Left lobe of liver (tissue), 2 donors: ENCODE measurements at regions not wholly inside any gene's neighbourhood (a gene's known extent, or its start where the extent isn't known, plus 50 kb on each side); places are given as distances from the start of the nearest gene placed in this dataset.
"Not testable (repeated sequence)": the region's sequence is repeated elsewhere in the genome, so short reads cannot be mapped to it uniquely, and the experiment has no call there.

Experiments
- ATAC-seq: fragments of 200-7000 bp; cut with Tn5 transposase; one replicate; pipeline ENCODE4 v1.9.1; 2020; ENCODE audit warnings: mild to moderate bottlenecking, moderate library complexity
- DNase-seq: peaks from one replicate; pipeline ENCODE4 v3.0.0-alpha.2; 2020; ENCODE audit warnings: low spot score
- donor health status: DM: no; HTN: no; CAD: no; lungs with moderate emphysema.
- donor health status: DM: no; HTN: yes; CAD: no.

DNA sequence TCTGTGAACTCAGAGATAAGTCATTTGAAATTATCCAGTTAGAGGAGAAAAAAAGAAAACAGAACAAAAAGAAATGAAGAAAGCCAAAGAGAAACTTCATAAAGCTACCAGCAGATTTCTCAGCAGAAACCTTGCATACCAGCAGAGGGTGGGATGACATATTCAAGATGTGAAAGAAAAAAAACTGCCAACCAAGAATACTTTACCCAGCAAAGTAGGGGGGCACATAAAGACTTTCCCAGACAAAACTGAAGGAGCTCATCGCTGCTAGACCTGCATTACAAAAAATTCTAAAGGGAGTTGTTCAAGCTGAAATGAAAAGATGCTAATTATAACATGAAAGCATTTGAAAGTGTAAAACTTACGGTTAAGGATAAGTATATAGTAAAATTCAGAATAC is 246.3 kb downstream of the FNDC1 start:
- DNase-seq (no peak), ATAC-seq (no peak)

DNA sequence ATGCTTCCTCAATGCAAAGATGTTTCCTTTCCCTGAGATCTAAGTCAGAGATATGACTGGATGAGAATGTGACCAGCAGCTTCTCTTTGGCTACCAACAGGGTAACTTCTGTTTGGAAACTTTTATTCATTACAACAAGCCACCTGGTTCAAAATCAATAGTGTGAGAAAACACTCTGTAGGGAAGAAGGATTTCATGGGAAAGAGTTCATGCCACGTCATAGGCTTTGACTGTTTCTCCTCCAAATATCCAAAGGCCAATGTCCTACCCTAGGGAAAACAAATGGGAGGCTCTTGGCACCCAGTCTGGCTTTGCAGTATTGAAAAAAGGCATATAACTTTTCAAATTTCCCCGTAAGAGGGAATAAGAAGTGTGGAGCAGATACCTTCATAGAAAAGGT is 245.5 kb downstream of the FNDC1 start:
- ATAC-seq = peak; percentile 97
- peak; percentile 73 for DNase-seq

DNA sequence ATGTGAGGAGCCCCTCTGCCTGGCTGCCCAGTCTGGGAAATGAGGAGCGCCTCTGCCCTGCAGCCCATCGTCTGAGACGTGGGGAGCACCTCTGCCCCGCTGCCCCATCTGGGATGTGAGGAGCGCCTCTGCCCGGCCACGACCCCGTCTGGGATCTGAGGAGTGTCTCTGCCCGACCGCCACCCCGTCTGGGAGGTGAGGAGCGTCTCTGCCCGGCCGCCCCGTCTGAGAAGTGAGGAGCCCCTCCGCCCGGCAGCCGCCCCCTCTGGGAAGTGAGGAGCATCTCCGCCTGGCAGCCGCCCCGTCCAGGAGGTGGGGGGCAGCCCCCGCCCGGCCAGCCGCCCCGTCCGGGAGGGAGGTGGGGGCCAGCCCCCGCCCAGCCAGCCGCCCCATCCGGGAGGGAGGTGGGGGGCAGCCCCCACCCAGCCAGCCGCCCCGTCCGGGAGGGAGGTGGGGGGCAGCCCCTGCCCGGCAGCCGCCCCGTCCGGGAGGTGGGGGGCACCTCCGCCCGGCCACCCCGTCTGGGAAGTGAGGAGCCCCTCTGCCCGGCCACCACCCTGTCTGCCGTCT is 238.1 kb downstream of the FNDC1 start:
- DNase-seq, ATAC-seq: not testable (repeated sequence)

DNA sequence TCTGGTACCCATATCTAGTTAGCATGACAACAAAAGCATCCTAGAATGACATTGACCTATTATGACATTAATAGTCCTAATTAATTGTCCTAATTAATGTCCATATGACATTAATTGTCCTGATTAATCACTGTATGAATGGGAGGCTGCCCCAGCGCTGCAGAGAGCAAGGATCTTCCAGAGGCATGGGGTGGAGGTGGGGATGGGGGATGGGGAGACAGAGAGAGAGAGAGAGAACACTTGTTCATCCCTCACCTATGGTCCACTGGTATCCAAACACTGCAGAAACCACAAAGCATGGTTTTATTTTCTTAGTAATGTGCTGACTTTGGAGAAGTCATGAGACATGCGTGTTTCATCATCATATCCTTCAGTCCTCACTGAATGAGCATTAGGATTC is 235.1 kb downstream of the FNDC1 start:
- no peak for DNase-seq
- ATAC-seq = no peak

DNA sequence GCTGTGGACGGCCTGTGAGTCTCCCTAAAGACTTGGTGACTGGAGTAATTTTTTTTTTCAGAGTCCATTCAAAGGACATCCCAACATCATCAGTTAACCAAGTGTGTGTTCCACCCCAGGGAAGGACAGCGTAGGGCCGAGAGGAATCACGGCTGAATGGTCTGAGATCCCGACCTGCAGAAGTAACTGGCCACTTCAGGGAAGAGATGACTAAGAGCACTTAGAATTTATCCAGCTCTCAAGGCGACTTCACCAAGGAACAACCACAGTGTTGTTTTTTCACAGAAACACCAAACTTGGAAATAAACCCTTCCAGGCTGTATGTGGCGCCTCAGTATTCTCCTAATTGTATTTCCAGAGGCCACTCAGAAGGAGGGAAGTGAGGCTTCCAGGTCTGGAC is 231.6 kb downstream of the FNDC1 start:
- ATAC-seq = no peak
- no peak for DNase-seq

DNA sequence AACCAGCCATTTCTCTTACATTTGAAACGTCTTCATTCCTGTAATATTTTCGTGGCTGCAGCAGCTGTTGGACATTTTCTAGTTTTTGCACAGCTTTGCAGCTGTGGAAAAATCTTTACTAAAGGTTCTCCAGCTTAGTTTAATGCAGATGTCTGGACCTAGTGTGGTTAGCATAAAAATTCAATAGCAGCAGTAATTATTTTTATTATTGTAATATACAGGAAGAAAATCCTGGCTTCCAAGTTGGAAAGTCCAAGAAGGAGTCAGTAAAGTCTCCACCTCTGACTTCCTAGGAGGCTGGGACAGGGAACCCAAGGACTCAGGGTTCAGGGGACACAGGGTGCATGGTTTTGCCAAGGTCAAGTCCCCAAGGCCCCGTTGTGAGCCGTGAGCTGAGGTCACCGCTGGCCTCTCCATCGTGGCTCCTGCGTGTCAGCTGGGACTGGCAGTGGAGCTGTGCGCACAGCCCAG is 230.6 kb downstream of the FNDC1 start:
- no peak for DNase-seq
- no peak for ATAC-seq

DNA sequence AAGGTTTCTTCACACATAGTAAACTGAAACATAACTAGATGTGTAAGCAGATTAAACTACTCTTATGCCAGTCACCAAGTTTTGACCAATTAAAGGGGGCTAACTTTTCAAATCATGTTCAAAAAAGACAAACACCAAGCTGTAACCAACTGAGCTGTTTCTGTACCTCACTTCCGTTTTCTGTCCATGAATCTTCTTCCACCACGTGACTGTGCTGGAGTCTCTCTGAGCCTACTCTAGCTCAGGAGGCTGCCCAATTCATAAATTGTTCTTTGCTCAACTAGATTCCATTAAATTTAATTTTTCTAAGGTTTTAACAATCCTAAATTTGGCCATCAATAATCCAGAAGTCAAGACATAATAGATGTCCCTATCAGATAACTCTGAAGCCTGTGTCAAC is 229.4 kb downstream of the FNDC1 start:
- ATAC-seq = no peak
- DNase-seq = no peak

DNA sequence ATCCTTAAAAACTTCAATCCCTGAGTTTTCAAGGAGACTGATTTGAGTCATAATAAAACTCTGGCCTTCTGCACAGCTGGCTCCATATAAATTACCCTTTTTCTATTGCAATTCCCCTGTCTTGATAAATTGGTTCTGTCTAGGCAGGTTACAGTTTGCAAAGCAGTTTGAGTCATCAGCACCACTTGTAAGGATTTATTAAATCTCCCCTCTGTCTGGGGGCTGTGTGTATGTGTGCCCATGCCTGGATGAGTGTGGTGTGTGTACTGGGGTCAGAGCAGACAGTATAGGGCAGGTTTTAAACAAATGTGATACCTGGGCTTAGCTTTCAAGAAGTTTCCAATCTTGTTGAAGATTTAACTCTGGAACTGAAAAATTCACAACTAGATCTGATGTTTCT is 228.6 kb downstream of the FNDC1 start:
- DNase-seq (no peak), ATAC-seq (no peak)

DNA sequence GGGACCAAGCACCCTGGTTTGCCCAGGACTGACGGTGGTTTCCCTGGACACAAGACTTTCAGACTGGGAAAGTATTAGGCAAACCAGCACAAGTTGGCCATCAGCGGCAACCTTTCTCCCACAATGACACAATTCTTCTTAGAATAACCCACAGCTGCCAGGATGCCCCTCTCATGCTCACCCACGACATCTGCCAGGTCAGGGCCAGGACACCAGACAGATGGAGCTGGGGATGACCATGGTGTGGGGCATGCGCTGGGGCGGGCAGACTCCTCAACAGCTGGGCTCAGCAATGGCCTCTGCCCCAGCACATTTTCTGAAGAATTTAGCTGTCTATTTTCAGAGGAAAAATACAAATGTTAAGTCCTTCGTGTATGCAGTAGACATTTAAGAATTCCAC is 226.4 kb downstream of the FNDC1 start:
- ATAC-seq (no peak), DNase-seq (no peak)

DNA sequence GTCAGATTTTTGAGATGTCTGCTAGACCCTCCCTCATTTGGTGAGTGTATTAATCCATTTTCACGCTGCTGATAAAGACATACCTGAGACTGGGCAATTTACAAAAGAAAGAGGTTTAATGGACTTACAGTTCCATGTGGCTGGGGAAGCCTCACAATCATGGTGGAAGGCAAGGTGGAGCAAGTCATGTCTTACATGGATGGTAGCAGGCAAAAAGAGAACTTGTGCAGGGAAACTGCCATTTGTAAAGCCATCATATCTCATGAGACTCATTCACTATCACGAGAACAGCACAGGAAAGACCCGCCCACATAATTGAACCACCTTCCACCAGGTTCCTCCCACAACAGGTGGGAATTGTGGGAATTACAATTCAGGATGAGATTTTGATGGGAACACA is 223.5 kb downstream of the FNDC1 start:
- DNase-seq, ATAC-seq: not testable (repeated sequence)

DNA sequence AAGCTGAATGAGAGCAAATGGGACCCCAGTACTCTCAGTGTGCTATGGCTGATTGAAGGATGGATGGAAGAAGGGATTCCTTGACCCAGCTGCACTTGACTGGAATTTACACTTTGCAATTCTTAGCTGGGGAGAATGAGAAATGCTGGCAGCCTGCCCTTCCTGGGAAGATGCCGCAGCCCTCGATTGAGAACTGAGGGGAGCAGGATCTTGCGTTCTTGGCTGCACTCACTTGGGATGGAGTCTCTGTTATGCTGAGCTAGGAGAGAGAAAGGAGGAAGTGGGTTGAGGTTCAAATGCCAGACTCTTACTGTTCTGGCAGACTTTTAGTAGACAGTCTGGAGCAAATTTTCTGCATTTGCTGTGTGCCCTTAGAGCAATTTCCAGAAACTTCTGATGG is 221.2 kb downstream of the FNDC1 start:
- DNase-seq = no peak
- ATAC-seq = no peak

DNA sequence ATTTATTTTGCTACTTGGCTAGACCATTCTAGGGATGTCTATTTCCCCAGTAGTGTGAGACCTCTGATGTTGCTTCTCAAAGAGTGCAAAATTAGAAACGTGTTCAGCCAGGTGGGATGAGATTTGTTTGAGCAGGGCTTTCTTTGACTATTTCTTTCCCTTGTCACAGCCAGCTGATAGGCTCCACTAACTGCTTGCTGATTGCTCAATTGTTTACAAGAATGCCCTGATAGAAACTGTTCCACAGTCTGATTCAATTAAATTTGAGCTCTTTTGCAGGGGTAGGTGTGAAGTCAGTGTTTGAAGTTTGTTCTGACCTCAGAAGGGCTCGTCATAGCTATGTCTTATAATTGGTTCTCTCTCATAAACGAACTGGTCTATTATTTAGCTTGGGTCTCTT is 220.5 kb downstream of the FNDC1 start:
- no peak for DNase-seq
- ATAC-seq = peak; percentile 49

DNA sequence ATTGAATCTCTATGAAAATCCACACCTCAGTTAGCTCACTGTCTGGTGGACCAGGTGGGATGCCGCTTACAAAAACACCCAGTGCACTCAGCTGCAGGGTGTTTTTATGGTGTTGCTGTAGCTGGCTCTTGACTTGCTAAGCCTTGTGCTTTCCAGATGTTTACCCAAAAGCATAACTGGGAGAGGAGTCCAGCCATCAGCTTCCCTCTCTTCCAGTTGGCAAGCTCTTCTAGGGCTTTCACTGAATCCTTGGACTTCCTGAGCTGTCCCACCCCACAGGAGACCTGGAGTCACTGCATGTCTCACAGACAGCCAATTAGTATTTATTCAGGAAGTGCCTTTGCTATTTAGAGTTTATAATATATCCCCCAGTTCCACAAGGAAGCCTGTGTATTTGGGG is 210.9 kb downstream of the FNDC1 start:
- no peak for ATAC-seq
- no peak for DNase-seq

DNA sequence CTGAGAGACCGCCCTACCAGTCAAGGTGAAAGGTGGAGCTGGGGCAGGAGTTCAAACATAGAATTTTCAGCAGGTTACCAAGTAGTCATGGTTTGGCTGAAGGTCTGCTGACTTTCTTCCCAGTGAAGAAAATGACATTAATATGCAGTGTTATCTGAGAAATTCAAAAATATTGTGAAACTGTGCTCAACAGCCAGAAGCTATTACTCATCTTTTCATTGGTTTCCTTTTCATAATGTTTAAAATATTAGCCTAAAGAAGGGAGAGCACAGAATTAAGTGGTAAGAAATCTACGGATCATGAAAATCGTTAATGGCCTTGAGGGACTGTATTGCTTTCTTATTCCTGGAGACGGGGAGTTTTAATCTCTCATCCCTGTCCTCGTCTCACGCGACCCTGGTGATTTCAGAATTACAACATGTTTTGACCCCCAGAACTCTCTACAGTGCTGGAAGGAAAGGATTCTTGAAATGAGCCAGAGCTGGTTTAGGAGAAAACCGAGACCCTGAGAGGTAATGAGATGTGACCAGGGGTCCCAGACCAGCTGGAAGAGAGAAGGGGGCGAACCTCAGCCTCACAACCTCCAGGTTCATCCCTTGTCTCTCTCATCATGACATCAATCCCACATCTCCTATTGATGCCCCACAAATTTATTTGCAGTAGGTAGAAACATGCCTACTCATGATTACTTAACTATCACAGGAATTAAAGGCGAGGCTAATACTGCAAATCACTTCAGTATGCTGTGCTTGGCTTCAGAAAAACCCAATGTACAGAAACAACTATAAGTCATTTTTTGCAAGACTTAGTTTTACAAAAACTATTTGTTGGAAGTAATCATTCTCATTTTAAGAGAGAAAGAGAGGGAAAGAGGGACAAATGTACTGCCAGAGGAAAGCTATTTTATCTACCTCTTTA is 209.5 kb downstream of the FNDC1 start:
- ATAC-seq (no peak), DNase-seq (no peak)

DNA sequence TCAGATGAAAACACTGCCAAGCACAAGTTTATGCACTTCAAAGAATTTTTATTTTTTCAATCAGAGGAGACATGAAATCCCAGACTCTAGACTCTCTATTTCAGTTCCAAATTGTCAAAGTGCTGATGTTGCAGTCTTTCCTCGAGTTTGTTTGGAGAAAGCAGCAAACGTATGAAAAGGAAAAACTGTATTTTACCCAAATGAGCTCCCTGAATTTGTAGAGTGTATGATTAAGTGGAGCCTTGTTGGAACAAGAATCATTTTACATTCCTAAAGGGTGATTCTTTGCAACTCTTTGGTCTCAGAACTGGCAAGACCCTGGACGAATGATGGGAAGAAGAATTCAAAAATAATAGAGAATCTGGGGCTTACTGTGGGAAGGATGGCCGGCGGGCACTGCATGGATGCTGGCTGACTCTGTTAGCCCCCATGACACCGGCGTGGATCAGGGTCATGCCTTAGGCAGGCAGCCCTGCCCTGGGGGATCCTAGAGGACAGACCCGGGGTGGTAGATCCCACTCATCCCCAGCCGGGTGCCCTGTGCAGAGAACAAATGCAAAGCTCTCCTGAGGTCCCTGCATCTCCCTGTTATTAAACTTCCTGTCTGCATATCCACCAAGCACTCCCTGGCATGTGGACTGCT is 207.4 kb downstream of the FNDC1 start:
- DNase-seq = no peak
- no peak for ATAC-seq

DNA sequence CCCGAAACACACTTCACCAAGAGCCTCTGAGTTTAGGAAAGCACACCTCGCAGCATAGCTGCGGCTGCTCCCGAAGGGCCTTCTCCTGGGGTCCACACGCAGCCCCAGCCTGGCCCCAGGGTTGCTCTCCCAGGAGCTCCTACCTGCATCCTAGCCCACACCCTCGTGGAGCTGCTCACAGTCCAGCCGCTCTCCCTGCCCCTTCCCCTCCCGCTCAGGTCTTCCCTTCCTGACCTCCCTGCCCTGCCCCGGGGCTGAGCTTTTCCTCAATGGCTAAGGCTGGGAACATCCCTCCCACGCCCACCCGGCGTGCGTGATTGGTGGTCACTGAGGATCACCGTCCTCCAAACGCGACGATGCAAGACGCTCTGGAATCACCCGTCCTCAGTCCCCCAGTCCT is 205.8 kb downstream of the FNDC1 start:
- no peak for DNase-seq
- no peak for ATAC-seq

DNA sequence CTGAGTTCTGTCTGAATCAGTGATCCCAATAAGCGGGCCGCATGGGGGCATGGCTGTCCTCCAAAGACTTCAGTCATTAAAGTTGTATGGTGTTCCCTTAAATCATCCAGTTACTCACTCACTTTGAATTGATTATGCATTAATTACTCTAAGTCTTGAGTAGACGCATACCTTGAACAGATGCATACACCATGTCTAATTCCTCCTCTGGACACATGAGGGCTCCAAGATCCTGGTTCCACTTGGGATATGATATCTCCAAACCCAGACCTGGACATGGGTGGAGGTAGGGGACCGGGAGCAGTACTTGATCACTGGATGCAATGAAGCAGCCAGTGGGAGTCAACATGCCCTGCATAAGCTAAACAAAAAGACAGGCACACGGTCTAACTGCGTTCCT is 204.5 kb downstream of the FNDC1 start:
- peak; percentile 51 for ATAC-seq
- no peak for DNase-seq

DNA sequence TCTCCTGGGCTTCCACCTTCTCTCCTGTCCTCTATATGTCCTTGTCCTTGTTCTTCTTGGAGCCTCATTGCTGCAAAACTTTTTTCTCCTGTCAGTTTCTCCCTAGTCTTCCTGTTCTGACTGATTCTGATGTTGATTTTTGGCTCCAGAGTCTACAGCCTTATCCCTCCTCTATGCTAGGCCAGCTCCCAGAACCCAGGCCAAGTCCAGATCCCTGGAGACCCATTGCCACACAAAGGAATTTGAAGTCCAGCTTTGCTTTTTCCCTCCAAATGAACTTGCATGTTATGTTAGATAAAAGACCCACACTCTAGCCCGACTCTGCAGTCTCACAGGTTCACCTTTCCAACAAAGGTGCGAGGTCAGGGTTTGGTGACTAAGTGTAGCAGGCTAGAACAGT is 203.1 kb downstream of the FNDC1 start:
- ATAC-seq (no peak), DNase-seq (no peak)

DNA sequence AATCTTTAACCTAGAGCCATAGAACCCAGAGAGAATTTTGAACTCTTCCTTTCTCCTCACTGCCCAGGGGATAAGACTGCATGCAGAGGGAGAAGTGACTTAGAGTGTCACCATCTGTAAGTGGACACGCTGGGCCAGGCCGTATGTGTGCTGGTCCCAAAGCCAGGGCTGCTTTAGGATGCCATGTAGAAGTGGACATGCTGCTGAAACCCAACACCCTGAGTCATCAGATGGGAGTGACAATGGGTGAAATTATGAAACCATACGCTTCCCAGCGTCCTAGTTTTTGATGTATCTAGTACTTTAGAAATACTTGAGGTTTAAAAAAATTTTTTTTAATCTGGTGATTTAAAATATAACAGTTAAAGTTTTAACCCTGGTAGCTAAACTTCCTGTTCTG is 191.1 kb downstream of the FNDC1 start:
- DNase-seq = no peak
- no peak for ATAC-seq

DNA sequence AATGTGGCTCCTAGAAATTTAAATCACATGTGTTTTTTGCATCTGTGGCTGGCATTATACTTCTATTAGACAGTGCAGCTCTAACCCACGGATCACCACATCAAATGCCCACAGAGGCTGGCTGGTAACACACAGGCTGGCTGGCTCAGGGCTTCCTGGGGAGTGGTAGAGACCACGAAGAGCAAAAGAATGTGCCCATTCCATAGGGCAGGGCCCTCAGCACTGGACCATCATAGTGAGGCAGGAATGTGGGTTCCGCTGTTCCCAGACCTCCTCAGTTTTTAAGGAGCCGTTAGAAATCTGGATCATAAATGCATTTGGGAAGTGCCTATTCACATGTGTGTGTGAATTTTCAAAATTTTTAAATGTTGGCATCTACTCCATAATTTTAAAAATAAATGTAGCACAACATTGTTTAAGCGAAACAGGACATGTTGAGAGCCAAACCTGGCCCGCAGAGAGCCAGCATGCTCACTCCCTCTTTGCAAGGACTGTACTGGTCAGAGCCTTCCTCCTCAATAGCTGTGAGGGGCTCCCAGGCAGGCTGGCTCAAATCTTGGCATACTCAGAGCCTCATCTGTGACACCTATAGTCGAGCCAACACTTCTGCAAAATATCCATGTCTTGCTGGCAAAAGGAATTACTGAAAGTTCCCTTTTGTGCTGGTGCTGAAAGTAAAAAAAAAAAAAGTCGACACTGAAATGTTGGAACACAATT is 190.5 kb downstream of the FNDC1 start:
- DNase-seq = no peak
- no peak for ATAC-seq

DNA sequence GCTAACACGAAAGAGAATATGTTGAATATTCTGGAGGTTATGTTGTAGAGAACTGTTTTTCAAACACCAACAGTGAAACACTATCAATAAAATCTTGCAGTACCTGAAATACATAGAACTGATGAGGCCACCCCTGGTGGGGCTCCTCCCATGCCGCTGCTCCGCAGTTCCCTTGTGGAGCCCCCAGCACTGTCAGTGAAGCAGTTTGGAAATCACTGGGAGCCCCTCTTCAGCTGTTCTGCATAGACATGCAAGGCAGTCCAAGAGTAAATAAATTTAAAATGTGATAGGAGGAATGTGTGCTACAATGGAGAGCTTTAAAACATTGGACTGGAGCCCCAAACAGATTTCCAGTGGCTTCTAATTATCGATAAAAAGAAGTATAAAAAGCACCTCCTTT is 189.4 kb downstream of the FNDC1 start:
- no peak for ATAC-seq
- DNase-seq = no peak
